Right lobe of liver (tissue), 4 donors: ENCODE measurements at regions not wholly inside any gene's neighbourhood (a gene's known extent, or its start where the extent isn't known, plus 50 kb on each side); places are given as distances from the start of the nearest gene placed in this dataset.

Source experiments
- CTCF ChIP-seq, 4 donors: fragments of 200-600 bp in 3 of 4; fragments of 450-650 bp in 1 of 4; IDR thresholded peaks; one replicate each; pipeline versions ENCODE4 v1.5.1 to v1.8.0; 2016 to 2022; ENCODE audit warnings: antibody characterized with exemption in 4 of 4, mild to moderate bottlenecking in 2 of 4
- POLR2A ChIP-seq: fragments of 450-650 bp; IDR thresholded peaks from one replicate; pipeline ENCODE4 v1.6.1; 2017; ENCODE audit warnings: antibody characterized with exemption, mild to moderate bottlenecking
- donor health status: DM: no; HTN: no; CAD: no.
- donor health status: DM: no; HTN: no; CAD: no.
- donor health status: DM: no; HTN: yes; CAD: no.

GRCh38 chr10:7102557-7103349 lies 308.1 kb downstream of the SFMBT2 start:
- no peak for TF ChIP-seq POLR2A
- no peak for TF ChIP-seq CTCF (IDR thresholded peaks at IDR 0.05)
